ENCODE measurements at regions not wholly inside any gene's neighbourhood (a gene's known extent, or its start where the extent isn't known, plus 50 kb on each side); places are given as distances from the start of the nearest gene placed in this dataset.

DNA sequence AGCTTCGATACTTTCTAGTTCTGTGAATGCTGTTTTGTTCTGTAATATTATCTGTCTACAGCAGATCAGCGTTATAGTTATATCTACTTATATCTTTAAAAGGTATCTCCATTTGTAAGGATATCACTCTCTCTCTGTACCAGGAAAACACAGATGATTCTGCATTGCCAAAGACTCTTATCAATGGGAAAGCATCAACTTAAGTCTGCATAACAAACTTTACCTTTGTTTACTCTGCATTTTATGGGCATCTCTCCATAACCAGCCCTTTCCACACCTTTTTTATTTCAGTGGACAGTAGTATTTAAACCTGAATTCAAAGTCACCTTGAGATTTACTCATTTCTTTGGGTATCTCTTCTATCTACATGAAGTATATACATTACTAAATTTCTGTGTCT is 238.7 kb upstream of the GRM7 start:
- no peak overlapping the region for H3K9ac ChIP-seq (ENCODE audit: low read depth, low read length, poor library complexity)
- no peak overlapping the region for H2BK5ac ChIP-seq (ENCODE audit: low read length)
- no peak overlapping the region for H2BK15ac ChIP-seq (ENCODE audit: low read length)

DNA sequence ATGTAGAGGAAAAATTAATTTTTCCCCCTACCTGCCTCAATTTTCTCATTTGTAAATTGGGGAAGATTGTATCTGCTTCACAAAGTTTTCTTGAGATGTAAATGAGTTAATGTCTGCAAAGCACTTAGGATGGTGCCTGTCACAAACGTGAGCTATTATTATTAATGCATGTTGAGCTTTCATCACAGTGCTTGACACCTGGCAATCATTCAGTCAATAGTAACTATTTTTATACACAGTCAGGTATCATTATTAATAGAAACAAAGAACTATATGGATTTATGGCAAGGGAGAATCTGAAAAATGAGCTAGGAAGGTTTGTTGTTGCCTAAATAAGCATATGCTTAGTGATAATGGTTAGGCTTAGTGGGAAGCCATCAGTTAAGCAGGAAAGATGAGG is 238.2 kb upstream of the GRM7 start:
- Histone ChIP-seq H2BK15ac (ENCODE audit: low read length) (no peak overlapping the region), H2AK5ac (ENCODE audit: low read depth, low read length) (no peak overlapping the region), H3K4me2 (ENCODE audit: insufficient read depth, low read length, poor library complexity, severe bottlenecking) (no peak overlapping the region), H3K27ac (replicated peaks; ENCODE audit: low read length) (no peak overlapping the region), H4K8ac (ENCODE audit: low read depth, low read length) (no peak overlapping the region), H3K4ac (ENCODE audit: low read length) (no peak overlapping the region), H2BK5ac (ENCODE audit: low read length) (no peak overlapping the region), H3K23ac (ENCODE audit: low read depth, low read length, poor library complexity) (no peak overlapping the region), H3K9ac (ENCODE audit: low read depth, low read length, poor library complexity) (no peak overlapping the region), H4K91ac (ENCODE audit: low read depth, low read length, poor library complexity) (no peak overlapping the region), H3K14ac (ENCODE audit: low read length) (no peak overlapping the region), H3K4me1 (ENCODE audit: control insufficient read depth in 2 of 2, insufficient read depth in 1 of 2, low read depth in 1 of 2, low read length in 2 of 2) (no peaks in the 10 kb centered on the region), H3K79me1 (ENCODE audit: low read depth, low read length) (no peaks in the 10 kb centered on the region), H2BK120ac (ENCODE audit: low read depth, low read length) (no peak overlapping the region), H3K9me3 (replicated peaks in 1 of 2; ENCODE audit: control insufficient read depth in 2 of 2, insufficient read depth in 1 of 2, low read depth in 1 of 2, low read length in 2 of 2) (no peaks in the 10 kb centered on the region), H2BK12ac (ENCODE audit: low read length) (no peak overlapping the region), H3K36me3 (replicated peaks in 1 of 2; ENCODE audit: control insufficient read depth in 2 of 2, insufficient read depth in 2 of 2, low read length in 2 of 2) (no peaks in the 10 kb centered on the region), H3K4me3 (ENCODE audit: low read length in 2 of 2) (no peak overlapping the region), H2AFZ (ENCODE audit: low read length) (no peak overlapping the region), H3K18ac (ENCODE audit: low read length) (no peak overlapping the region), H3K27me3 (ENCODE audit: control insufficient read depth in 3 of 3, insufficient read depth in 3 of 3, low read depth in 1 of 3, low read length in 3 of 3) (no peaks in the 10 kb centered on the region)
- DNase-seq (ENCODE audit: low spot score) = no peak
- WGBS, 2 donors (ENCODE audit: extremely low coverage in 2 of 2, insufficient read length in 2 of 2, insufficient replicate concordance in 1 of 2) = no CpG with 5 or more reads among the region's 1 CpG

More for the DNA sequence above, 238.7 kb upstream of the GRM7 start:
- DNase-seq (ENCODE audit: low spot score) = no peak
- H2AK5ac ChIP-seq (ENCODE audit: low read depth, low read length) = no peak overlapping the region
- no peaks in the 10 kb centered on the region for H3K4me1 ChIP-seq (ENCODE audit: control insufficient read depth in 2 of 2, insufficient read depth in 1 of 2, low read depth in 1 of 2, low read length in 2 of 2)
- no peak overlapping the region for H3K18ac ChIP-seq (ENCODE audit: low read length)
- H3K79me1 ChIP-seq (ENCODE audit: low read depth, low read length) = no peaks in the 10 kb centered on the region
- no peak overlapping the region for H2BK120ac ChIP-seq (ENCODE audit: low read depth, low read length)
- H3K27me3 ChIP-seq (ENCODE audit: control insufficient read depth in 3 of 3, insufficient read depth in 3 of 3, low read depth in 1 of 3, low read length in 3 of 3) = no peaks in the 10 kb centered on the region
- H3K23ac ChIP-seq (ENCODE audit: low read depth, low read length, poor library complexity) = no peak overlapping the region
- H3K9me3 ChIP-seq (replicated peaks in 1 of 2; ENCODE audit: control insufficient read depth in 2 of 2, insufficient read depth in 1 of 2, low read depth in 1 of 2, low read length in 2 of 2) = no peaks in the 10 kb centered on the region
- H3K27ac ChIP-seq (replicated peaks; ENCODE audit: low read length) = no peak overlapping the region
- H3K14ac ChIP-seq (ENCODE audit: low read length) = no peak overlapping the region
- no peak overlapping the region for H3K4me3 ChIP-seq (ENCODE audit: low read length in 2 of 2)
- no peak overlapping the region for H4K91ac ChIP-seq (ENCODE audit: low read depth, low read length, poor library complexity)
- WGBS, 2 donors (ENCODE audit: extremely low coverage in 2 of 2, insufficient read length in 2 of 2, insufficient replicate concordance in 1 of 2) = no CpG with 5 or more reads among the region's 2 CpGs
- H4K8ac ChIP-seq (ENCODE audit: low read depth, low read length) = no peak overlapping the region
- no peak overlapping the region for H3K4me2 ChIP-seq (ENCODE audit: insufficient read depth, low read length, poor library complexity, severe bottlenecking)
- H2AFZ ChIP-seq (ENCODE audit: low read length) = no peak overlapping the region
- H2BK12ac ChIP-seq (ENCODE audit: low read length) = no peak overlapping the region
- no peaks in the 10 kb centered on the region for H3K36me3 ChIP-seq (replicated peaks in 1 of 2; ENCODE audit: control insufficient read depth in 2 of 2, insufficient read depth in 2 of 2, low read length in 2 of 2)
- H3K4ac ChIP-seq (ENCODE audit: low read length) = no peak overlapping the region

DNA sequence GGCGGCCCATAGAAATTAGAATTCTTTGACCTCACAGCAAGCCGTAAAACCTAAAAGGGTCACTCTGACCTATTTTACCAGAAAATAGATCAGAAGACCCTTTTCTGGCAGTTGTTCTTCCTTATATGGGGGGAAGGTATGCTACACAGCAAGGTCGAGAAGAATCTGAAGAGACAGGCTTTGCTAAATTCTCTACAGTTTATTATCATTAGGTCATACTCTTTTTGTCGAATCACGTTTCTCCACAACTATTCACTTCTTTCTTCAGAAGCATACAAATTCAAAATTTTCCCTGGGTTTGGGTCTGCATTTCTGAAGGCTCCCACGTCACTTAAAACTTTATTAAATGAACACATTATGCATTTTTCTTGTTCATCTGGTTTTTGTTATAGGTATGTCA is 229.5 kb upstream of the GRM7 start:
- no peaks in the 10 kb centered on the region for H3K36me3 ChIP-seq (replicated peaks in 1 of 2; ENCODE audit: control insufficient read depth in 2 of 2, insufficient read depth in 2 of 2, low read length in 2 of 2)
- H3K18ac ChIP-seq (ENCODE audit: low read length) = no peak overlapping the region
- no peaks in the 10 kb centered on the region for H3K9me3 ChIP-seq (replicated peaks in 1 of 2; ENCODE audit: control insufficient read depth in 2 of 2, insufficient read depth in 1 of 2, low read depth in 1 of 2, low read length in 2 of 2)
- no peak overlapping the region for H3K4me2 ChIP-seq (ENCODE audit: insufficient read depth, low read length, poor library complexity, severe bottlenecking)
- no peak overlapping the region for H2BK15ac ChIP-seq (ENCODE audit: low read length)
- no peak overlapping the region for H2BK120ac ChIP-seq (ENCODE audit: low read depth, low read length)
- H4K91ac ChIP-seq (ENCODE audit: low read depth, low read length, poor library complexity) = no peak overlapping the region
- no CpG with 5 or more reads among the region's 6 CpGs for WGBS, 2 donors (ENCODE audit: extremely low coverage in 2 of 2, insufficient read length in 2 of 2, insufficient replicate concordance in 1 of 2)
- H4K8ac ChIP-seq (ENCODE audit: low read depth, low read length) = no peak overlapping the region
- no peak overlapping the region for H3K9ac ChIP-seq (ENCODE audit: low read depth, low read length, poor library complexity)
- no peaks in the 10 kb centered on the region for H3K4me1 ChIP-seq (ENCODE audit: control insufficient read depth in 2 of 2, insufficient read depth in 1 of 2, low read depth in 1 of 2, low read length in 2 of 2)
- H3K27ac ChIP-seq (replicated peaks; ENCODE audit: low read length) = no peak overlapping the region
- no peak overlapping the region for H2AK5ac ChIP-seq (ENCODE audit: low read depth, low read length)
- H3K14ac ChIP-seq (ENCODE audit: low read length) = no peak overlapping the region
- no peak overlapping the region for H3K23ac ChIP-seq (ENCODE audit: low read depth, low read length, poor library complexity)
- H3K4me3 ChIP-seq (ENCODE audit: low read length in 2 of 2) = no peak overlapping the region
- no peaks in the 10 kb centered on the region for H3K27me3 ChIP-seq (ENCODE audit: control insufficient read depth in 3 of 3, insufficient read depth in 3 of 3, low read depth in 1 of 3, low read length in 3 of 3)
- H3K79me1 ChIP-seq (ENCODE audit: low read depth, low read length) = no peaks in the 10 kb centered on the region
- H3K4ac ChIP-seq (ENCODE audit: low read length) = no peak overlapping the region
- DNase-seq (ENCODE audit: low spot score) = no peak
- H2BK5ac ChIP-seq (ENCODE audit: low read length) = no peak overlapping the region
- no peak overlapping the region for H2AFZ ChIP-seq (ENCODE audit: low read length)
- H2BK12ac ChIP-seq (ENCODE audit: low read length) = no peak overlapping the region

DNA sequence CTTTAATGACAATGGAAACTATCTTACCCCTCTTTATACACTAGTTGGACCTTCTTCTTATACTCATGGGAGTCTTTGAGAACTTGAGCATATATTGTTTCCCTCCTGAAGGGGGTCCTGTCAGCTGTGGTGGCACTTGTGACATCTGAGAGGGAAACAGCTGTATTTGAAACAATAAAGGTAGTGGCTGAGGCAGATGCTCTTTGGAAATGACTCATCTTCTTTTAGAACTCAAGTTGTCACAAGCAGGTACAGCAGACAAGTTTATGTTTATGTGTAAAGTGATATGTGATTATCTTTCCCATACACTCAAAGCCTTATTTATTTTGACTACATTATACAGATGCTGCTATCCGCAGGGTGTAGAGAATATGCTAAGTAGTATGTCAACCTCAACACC is 220.0 kb upstream of the GRM7 start:
- Histone ChIP-seq H4K91ac (ENCODE audit: low read depth, low read length, poor library complexity) (no peak overlapping the region), H3K4me3 (ENCODE audit: low read length in 2 of 2) (no peak overlapping the region), H3K9ac (ENCODE audit: low read depth, low read length, poor library complexity) (no peak overlapping the region), H3K4ac (ENCODE audit: low read length) (no peak overlapping the region), H2BK5ac (ENCODE audit: low read length) (no peak overlapping the region), H2BK120ac (ENCODE audit: low read depth, low read length) (no peak overlapping the region), H3K4me2 (ENCODE audit: insufficient read depth, low read length, poor library complexity, severe bottlenecking) (no peak overlapping the region), H3K27ac (replicated peaks; ENCODE audit: low read length) (no peak overlapping the region), H3K27me3 (ENCODE audit: control insufficient read depth in 3 of 3, insufficient read depth in 3 of 3, low read depth in 1 of 3, low read length in 3 of 3) (no peaks in the 10 kb centered on the region), H2BK15ac (ENCODE audit: low read length) (no peak overlapping the region), H2BK12ac (ENCODE audit: low read length) (no peak overlapping the region), H3K79me1 (ENCODE audit: low read depth, low read length) (no peaks in the 10 kb centered on the region), H3K14ac (ENCODE audit: low read length) (no peak overlapping the region), H2AFZ (ENCODE audit: low read length) (no peak overlapping the region), H3K36me3 (replicated peaks in 1 of 2; ENCODE audit: control insufficient read depth in 2 of 2, insufficient read depth in 2 of 2, low read length in 2 of 2) (no peaks in the 10 kb centered on the region), H3K4me1 (ENCODE audit: control insufficient read depth in 2 of 2, insufficient read depth in 1 of 2, low read depth in 1 of 2, low read length in 2 of 2) (peaks cover 0 to 2% of the 10 kb centered on the region in 2 donors), H3K23ac (ENCODE audit: low read depth, low read length, poor library complexity) (no peak overlapping the region), H3K9me3 (replicated peaks in 1 of 2; ENCODE audit: control insufficient read depth in 2 of 2, insufficient read depth in 1 of 2, low read depth in 1 of 2, low read length in 2 of 2) (no peaks in the 10 kb centered on the region), H3K18ac (ENCODE audit: low read length) (no peak overlapping the region), H4K8ac (ENCODE audit: low read depth, low read length) (no peak overlapping the region), H2AK5ac (ENCODE audit: low read depth, low read length) (no peak overlapping the region)
- DNase-seq (ENCODE audit: low spot score) = no peak
- no CpG with 5 or more reads among the region's 1 CpG for WGBS, 2 donors (ENCODE audit: extremely low coverage in 2 of 2, insufficient read length in 2 of 2, insufficient replicate concordance in 1 of 2)
